H9 (cell line): ENCODE measurements at regions not wholly inside any gene's neighbourhood (a gene's known extent, or its start where the extent isn't known, plus 50 kb on each side); places are given as distances from the start of the nearest gene placed in this dataset.

Source experiments
- DNase-seq: peaks from one replicate; pipeline ENCODE4 v3.0.0-alpha.2; 2017
- H2AFZ ChIP-seq: one replicate; pipeline ENCODE4 v1.6.1; 2013; ENCODE audit warnings: mild to moderate bottlenecking, low read length, control low read depth, moderate library complexity
- H2AK5ac ChIP-seq: 2 replicates; pipeline ENCODE4 v1.6.1; 2013; ENCODE audit warnings: low read length, control low read depth, mixed read lengths; ENCODE audit not compliant: insufficient read length
- H2BK120ac ChIP-seq: one replicate; pipeline ENCODE4 v1.6.1; 2013; ENCODE audit warnings: low read depth, mild to moderate bottlenecking, low read length, control low read depth, inconsistent platforms; ENCODE audit not compliant: poor library complexity, severe bottlenecking
- H2BK12ac ChIP-seq: 2 replicates; pipeline ENCODE4 v1.6.1; 2013; ENCODE audit warnings: low read length, control low read depth, mixed read lengths, low read depth; ENCODE audit not compliant: insufficient read length
- H2BK15ac ChIP-seq: 2 replicates; pipeline ENCODE4 v1.6.1; 2013; ENCODE audit warnings: low read depth, low read length, control low read depth
- H2BK20ac ChIP-seq: one replicate; pipeline ENCODE4 v1.6.1; 2013; ENCODE audit warnings: low read depth, mild to moderate bottlenecking, low read length, control low read depth, inconsistent platforms; ENCODE audit not compliant: poor library complexity, severe bottlenecking
- H2BK5ac ChIP-seq: 2 replicates; pipeline ENCODE4 v1.6.1; 2013; ENCODE audit warnings: low read length, control low read depth, mixed read lengths; ENCODE audit not compliant: insufficient read length
- H3K14ac ChIP-seq: 2 replicates; pipeline ENCODE4 v1.6.1; 2013; ENCODE audit warnings: low read length, control low read depth; ENCODE audit not compliant: insufficient read depth
- H3K18ac ChIP-seq: 2 replicates; pipeline ENCODE4 v1.6.1; 2013; ENCODE audit warnings: low read depth, mild to moderate bottlenecking, mixed read lengths, low read length, control low read depth; ENCODE audit not compliant: insufficient read length
- H3K23ac ChIP-seq: 2 replicates; pipeline ENCODE4 v1.6.1; 2013; ENCODE audit warnings: low read length, control low read depth, mixed read lengths, low read depth; ENCODE audit not compliant: insufficient read length
- H3K23me2 ChIP-seq: 2 replicates; pipeline ENCODE4 v1.6.1; 2013; ENCODE audit warnings: low read depth, mild to moderate bottlenecking, mixed read lengths, low read length, control low read depth; ENCODE audit not compliant: insufficient read length, poor library complexity, severe bottlenecking
- H3K27ac ChIP-seq: 2 replicates; pipeline ENCODE4 v1.5.1; 2013; ENCODE audit warnings: low read length, control low read depth, mixed read lengths, low read depth; ENCODE audit not compliant: insufficient read length
- H3K27me3 ChIP-seq: 2 replicates; pipeline ENCODE4 v1.6.1; 2013; ENCODE audit warnings: low read length, control low read depth, inconsistent platforms; ENCODE audit not compliant: insufficient read depth
- H3K4ac ChIP-seq: 2 replicates; pipeline ENCODE4 v1.6.1; 2013; ENCODE audit warnings: low read depth, mild to moderate bottlenecking, control low read depth, inconsistent platforms, low read length, moderate library complexity
- H3K4me1 ChIP-seq: 2 replicates; pipeline ENCODE4 v1.6.1; 2013; ENCODE audit warnings: low read length, control low read depth, inconsistent platforms; ENCODE audit not compliant: insufficient read depth
- H3K4me2 ChIP-seq: 2 replicates; pipeline ENCODE4 v1.6.1; 2013; ENCODE audit warnings: low read length, control low read depth, mixed read lengths; ENCODE audit not compliant: insufficient read length, insufficient read depth
- H3K56ac ChIP-seq: 2 replicates; pipeline ENCODE4 v1.6.1; 2013; ENCODE audit warnings: low read depth, mild to moderate bottlenecking, mixed read lengths, low read length, control low read depth; ENCODE audit not compliant: insufficient read length
- H3K79me1 ChIP-seq: 2 replicates; pipeline ENCODE4 v1.6.1; 2013; ENCODE audit warnings: low read depth, mild to moderate bottlenecking, moderate library complexity, low read length, control low read depth, inconsistent platforms; ENCODE audit not compliant: insufficient read depth, poor library complexity, severe bottlenecking
- H3K79me2 ChIP-seq: 2 replicates; pipeline ENCODE4 v1.6.1; 2013; ENCODE audit warnings: low read length, control low read depth, inconsistent platforms; ENCODE audit not compliant: insufficient read depth
- H3K9ac ChIP-seq: 2 replicates; pipeline ENCODE4 v1.6.1; 2013; ENCODE audit warnings: low read length, control low read depth, mixed read lengths; ENCODE audit not compliant: insufficient read length; ENCODE audit errors: extremely low read depth
- H3K9me3 ChIP-seq: one replicate; pipeline ENCODE4 v1.6.1; 2013; ENCODE audit warnings: low read depth, low read length, inconsistent platforms; ENCODE audit not compliant: control insufficient read depth
- H3T11ph ChIP-seq: one replicate; pipeline ENCODE4 v1.6.1; 2013; ENCODE audit warnings: mild to moderate bottlenecking, low read length, control low read depth, inconsistent platforms
- H4K20me1 ChIP-seq: one replicate; pipeline ENCODE4 v1.6.1; 2013; ENCODE audit not compliant: control insufficient read depth, insufficient read length, insufficient read depth
- H4K5ac ChIP-seq: 2 replicates; pipeline ENCODE4 v1.6.1; 2013; ENCODE audit warnings: low read depth, mild to moderate bottlenecking, mixed read lengths, low read length, control low read depth; ENCODE audit not compliant: insufficient read length
- H4K8ac ChIP-seq: replicated peaks from 2 replicates; pipeline ENCODE4 v1.6.1; 2013; ENCODE audit warnings: low read length, control low read depth, mixed read lengths, low read depth; ENCODE audit not compliant: insufficient read length
- H4K91ac ChIP-seq: 2 replicates; pipeline ENCODE4 v1.6.1; 2013; ENCODE audit warnings: low read depth, mild to moderate bottlenecking, moderate library complexity, mixed read lengths, low read length, control low read depth; ENCODE audit not compliant: insufficient read length
- H3K27ac Mint-ChIP-seq, 3 experiments: 2 replicates in 2 of 3; 3 replicates in 1 of 3; pipeline ENCODE4 v1.8.0; 2020 to 2021; ENCODE audit warnings: mixed read lengths in 3 of 3, mild to moderate bottlenecking in 1 of 3, moderate library complexity in 1 of 3
- H3K27me3 Mint-ChIP-seq: 2 replicates; pipeline ENCODE4 v1.8.0; 2021; ENCODE audit warnings: low read depth, mild to moderate bottlenecking, moderate library complexity, mixed read lengths
- H3K36me3 Mint-ChIP-seq, 3 experiments: 2 replicates in 2 of 3; 3 replicates in 1 of 3; pipeline ENCODE4 v1.8.0; 2020 to 2021; ENCODE audit warnings: low read depth in 3 of 3, mixed read lengths in 3 of 3; ENCODE audit not compliant: insufficient read depth in 1 of 3
- H3K4me1 Mint-ChIP-seq, 2 experiments: 2 replicates each; pipeline ENCODE4 v1.8.0; 2020; ENCODE audit warnings: mixed read lengths in 2 of 2
- H3K4me3 Mint-ChIP-seq, 2 experiments: 2 replicates in 1 of 2; 3 replicates in 1 of 2; pipeline ENCODE4 v1.8.0; 2020 to 2021; ENCODE audit warnings: mild to moderate bottlenecking in 2 of 2, mixed read lengths in 2 of 2, moderate library complexity in 1 of 2
- H3K9me3 Mint-ChIP-seq, 2 experiments: 2 replicates in 1 of 2; 3 replicates in 1 of 2; pipeline ENCODE4 v1.8.0; 2020; ENCODE audit warnings: mild to moderate bottlenecking in 2 of 2, mixed read lengths in 2 of 2, moderate library complexity in 1 of 2
- WGBS: extraction: QIAGEN DNeasy Blood & Tissue Kit; methylation state at CpG from one replicate; pipeline ENCODE4 v1.1.7; 2013; ENCODE audit warnings: missing lambda C conversion rate, low lambda C conversion rate, mixed read lengths; ENCODE audit not compliant: insufficient read length; ENCODE audit errors: extremely low coverage; 5-methylcytosine and 5-hydroxymethylcytosine counted together
- TF ChIP-seq, protein P1 (sequence below): fragments of 200-600 bp; sonication (generic); conservative IDR thresholded peaks from 3 replicates; pipeline ENCODE4 v1.8.0; 2021; ENCODE audit warnings: antibody characterized with exemption, mild to moderate bottlenecking

DNA sequence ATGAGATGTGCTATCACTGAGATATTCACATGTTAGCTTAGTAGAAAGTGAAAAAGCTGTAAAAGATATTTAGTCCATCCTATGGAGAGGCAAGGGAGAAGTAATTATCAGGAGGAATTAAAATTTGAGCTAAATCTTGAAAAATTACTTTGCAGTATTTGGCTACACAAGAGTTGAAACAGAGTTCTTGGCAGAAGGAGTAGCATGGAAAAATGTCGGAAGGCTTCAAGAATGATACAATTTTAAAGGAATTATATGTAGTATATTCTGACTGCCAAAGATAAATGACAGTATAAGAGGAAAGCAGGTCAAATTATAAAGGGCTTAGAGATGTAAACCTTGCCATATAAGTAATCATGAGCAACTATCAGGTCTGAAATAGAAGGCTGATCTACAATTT lies 518.9 kb downstream of the BRINP3 start:
- H3K14ac ChIP-seq = no peak overlapping the region

More for the DNA sequence above, 518.9 kb downstream of the BRINP3 start:
- H2BK20ac ChIP-seq = no peak overlapping the region
- no peaks in the 10 kb centered on the region for H3K27me3 ChIP-seq
- H3K56ac ChIP-seq = no peak overlapping the region
- H4K8ac ChIP-seq = no peak overlapping the region
- Mint-ChIP-seq H3K27ac (no peak overlapping the region), H3K36me3 (no peaks in the 10 kb centered on the region), H3K4me3 (no peak overlapping the region), H3K4me1 (peaks cover 0 to 3% of the 10 kb centered on the region in 2 experiments; a peak in 2 of 4 replicates), H3K27me3 (no peaks in the 10 kb centered on the region), H3K9me3 (no peaks in the 10 kb centered on the region)
- no peak overlapping the region for H2AK5ac ChIP-seq
- no peak overlapping the region for H4K5ac ChIP-seq
- no peaks in the 10 kb centered on the region for H3K4me1 ChIP-seq
- no peak overlapping the region for H3K18ac ChIP-seq
- no peak overlapping the region for H4K91ac ChIP-seq
- no CpG with 5 or more reads among the region's 1 CpG for WGBS
- no peak overlapping the region for H2BK5ac ChIP-seq
- no peak overlapping the region for H3K9ac ChIP-seq
- no peak overlapping the region for H3K27ac ChIP-seq
- no peaks in the 10 kb centered on the region for H3K9me3 ChIP-seq
- no peak overlapping the region for H3K23ac ChIP-seq
- H2BK15ac ChIP-seq = no peak overlapping the region
- no peak for DNase-seq
- no peaks in the 10 kb centered on the region for H4K20me1 ChIP-seq
- H2BK12ac ChIP-seq = no peak overlapping the region
- no peak overlapping the region for H2AFZ ChIP-seq
- no peaks in the 10 kb centered on the region for H3K79me2 ChIP-seq
- H3K79me1 ChIP-seq = no peaks in the 10 kb centered on the region
- no peak overlapping the region for H3K4ac ChIP-seq
- no peak overlapping the region for H3K4me2 ChIP-seq
- TF ChIP-seq, protein P1, sequence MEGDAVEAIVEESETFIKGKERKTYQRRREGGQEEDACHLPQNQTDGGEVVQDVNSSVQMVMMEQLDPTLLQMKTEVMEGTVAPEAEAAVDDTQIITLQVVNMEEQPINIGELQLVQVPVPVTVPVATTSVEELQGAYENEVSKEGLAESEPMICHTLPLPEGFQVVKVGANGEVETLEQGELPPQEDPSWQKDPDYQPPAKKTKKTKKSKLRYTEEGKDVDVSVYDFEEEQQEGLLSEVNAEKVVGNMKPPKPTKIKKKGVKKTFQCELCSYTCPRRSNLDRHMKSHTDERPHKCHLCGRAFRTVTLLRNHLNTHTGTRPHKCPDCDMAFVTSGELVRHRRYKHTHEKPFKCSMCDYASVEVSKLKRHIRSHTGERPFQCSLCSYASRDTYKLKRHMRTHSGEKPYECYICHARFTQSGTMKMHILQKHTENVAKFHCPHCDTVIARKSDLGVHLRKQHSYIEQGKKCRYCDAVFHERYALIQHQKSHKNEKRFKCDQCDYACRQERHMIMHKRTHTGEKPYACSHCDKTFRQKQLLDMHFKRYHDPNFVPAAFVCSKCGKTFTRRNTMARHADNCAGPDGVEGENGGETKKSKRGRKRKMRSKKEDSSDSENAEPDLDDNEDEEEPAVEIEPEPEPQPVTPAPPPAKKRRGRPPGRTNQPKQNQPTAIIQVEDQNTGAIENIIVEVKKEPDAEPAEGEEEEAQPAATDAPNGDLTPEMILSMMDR = no peak
- no peak overlapping the region for H2BK120ac ChIP-seq
- no peaks in the 10 kb centered on the region for H3K23me2 ChIP-seq
- H3T11ph ChIP-seq = no peak overlapping the region
